GM23338 (cell line): ENCODE measurements at regions not wholly inside any gene's neighbourhood (a gene's known extent, or its start where the extent isn't known, plus 50 kb on each side); places are given as distances from the start of the nearest gene placed in this dataset.

Experiments
- ATAC-seq: fragments of 200-7000 bp; cut with Tn5 transposase; 3 replicates; pipeline ENCODE4 v1.9.1; 2020
- DNase-seq: peaks from one replicate; pipeline ENCODE4 v3.0.0-alpha.2; 2015; ENCODE audit warnings: low spot score
- H2AFZ ChIP-seq: fragments of 200-600 bp; sonication (generic); 2 replicates; pipeline ENCODE4 v1.8.0; 2016; ENCODE audit warnings: antibody characterized with exemption, mild to moderate bottlenecking, moderate library complexity
- H3F3A ChIP-seq: fragments of 200-600 bp; sonication (generic); replicated peaks from 2 replicates; pipeline ENCODE4 v1.8.0; 2017; ENCODE audit warnings: antibody characterized with exemption, mixed run types, low read depth
- H3K27ac ChIP-seq: fragments of 200-600 bp; sonication (generic); 2 replicates; pipeline ENCODE4 v1.6.1; 2016; ENCODE audit warnings: low read depth
- H3K27me3 ChIP-seq: fragments of 200-600 bp; sonication (generic); 2 replicates; pipeline ENCODE4 v1.8.0; 2016; ENCODE audit warnings: mild to moderate bottlenecking, mixed run types, moderate library complexity; ENCODE audit not compliant: insufficient read depth
- H3K36me3 ChIP-seq: fragments of 200-600 bp; sonication (generic); 2 replicates; pipeline ENCODE4 v1.8.0; 2016; ENCODE audit warnings: mild to moderate bottlenecking; ENCODE audit not compliant: insufficient read depth
- H3K4me1 ChIP-seq: fragments of 200-600 bp; sonication (generic); 2 replicates; pipeline ENCODE4 v1.8.0; 2016; ENCODE audit warnings: mild to moderate bottlenecking, moderate library complexity; ENCODE audit not compliant: insufficient read depth
- H3K4me2 ChIP-seq: fragments of 200-600 bp; sonication (generic); 2 replicates; pipeline ENCODE4 v1.7.1; 2017; ENCODE audit warnings: mixed run types
- H3K4me3 ChIP-seq: fragments of 200-600 bp; sonication (generic); 2 replicates; pipeline ENCODE4 v1.6.1; 2016; ENCODE audit warnings: mixed run types
- H3K79me2 ChIP-seq: fragments of 200-600 bp; sonication (generic); replicated peaks from 2 replicates; pipeline ENCODE4 v1.8.0; 2017; ENCODE audit warnings: mild to moderate bottlenecking; ENCODE audit not compliant: insufficient read depth
- H3K9me2 ChIP-seq: fragments of 200-600 bp; sonication (generic); 2 replicates; pipeline ENCODE4 v1.8.0; 2017; ENCODE audit not compliant: insufficient read depth
- H4K20me1 ChIP-seq: fragments of 200-600 bp; sonication (generic); replicated peaks from 2 replicates; pipeline ENCODE4 v1.8.0; 2017; ENCODE audit warnings: mild to moderate bottlenecking; ENCODE audit not compliant: insufficient read depth
- H3K27ac Mint-ChIP-seq: 2 replicates; pipeline ENCODE4 v1.8.0; 2020; ENCODE audit warnings: inconsistent platforms, mild to moderate bottlenecking, moderate library complexity, mixed read lengths
- H3K27me3 Mint-ChIP-seq: 3 replicates; pipeline ENCODE4 v1.8.0; 2022; ENCODE audit warnings: low read depth, mild to moderate bottlenecking, moderate library complexity, mixed read lengths, inconsistent platforms; ENCODE audit not compliant: insufficient read depth, poor library complexity
- H3K36me3 Mint-ChIP-seq: 3 replicates; pipeline ENCODE4 v1.8.0; 2021; ENCODE audit warnings: low read depth, mild to moderate bottlenecking, inconsistent platforms, moderate library complexity, mixed read lengths
- H3K4me1 Mint-ChIP-seq: 3 replicates; pipeline ENCODE4 v1.8.0; 2020; ENCODE audit warnings: mild to moderate bottlenecking, inconsistent platforms, mixed read lengths
- H3K4me3 Mint-ChIP-seq: 3 replicates; pipeline ENCODE4 v1.8.0; 2021; ENCODE audit warnings: moderate library complexity, mild to moderate bottlenecking, inconsistent platforms, mixed read lengths
- H3K9me3 Mint-ChIP-seq: 3 replicates; pipeline ENCODE4 v1.8.0; 2020; ENCODE audit warnings: moderate library complexity, mild to moderate bottlenecking, inconsistent platforms, mixed read lengths
- CREB1 ChIP-seq: fragments of 250-450 bp; sonication (Bioruptor Pico); IDR thresholded peaks from 2 replicates; pipeline ENCODE4 v1.5.0; 2020; ENCODE audit warnings: low read depth, mild to moderate bottlenecking, moderate library complexity
- EZH2 ChIP-seq: fragments of 200-600 bp; sonication (generic); IDR thresholded peaks from one replicate; pipeline ENCODE4 v1.8.0; 2017; ENCODE audit warnings: antibody characterized with exemption, mild to moderate bottlenecking, low read depth; ENCODE audit not compliant: unreplicated experiment
- EZH2phosphoT487 ChIP-seq: fragments of 200-600 bp; sonication (generic); IDR thresholded peaks from one replicate; pipeline ENCODE4 v1.8.1; 2018; ENCODE audit warnings: antibody characterized with exemption; ENCODE audit not compliant: unreplicated experiment
- NANOG ChIP-seq: IDR thresholded peaks from 2 replicates; pipeline ENCODE4 v1.6.1; 2016; ENCODE audit warnings: antibody characterized with exemption, borderline replicate concordance
- POLR2AphosphoS5 ChIP-seq: IDR thresholded peaks from 2 replicates; pipeline ENCODE4 v1.6.1; 2016; ENCODE audit warnings: antibody characterized with exemption, low read depth
- ZNF331 ChIP-seq: fragments of 250-450 bp; sonication (Bioruptor Pico); IDR thresholded peaks from 2 replicates; pipeline ENCODE4 v1.5.0; 2020; ENCODE audit warnings: low read depth, mild to moderate bottlenecking, moderate library complexity
- TF ChIP-seq, protein P1 (sequence below): fragments of 250-450 bp; sonication (Bioruptor Pico); IDR thresholded peaks from 2 replicates; pipeline ENCODE4 v1.5.0; 2020; ENCODE audit warnings: mild to moderate bottlenecking, moderate library complexity

DNA sequence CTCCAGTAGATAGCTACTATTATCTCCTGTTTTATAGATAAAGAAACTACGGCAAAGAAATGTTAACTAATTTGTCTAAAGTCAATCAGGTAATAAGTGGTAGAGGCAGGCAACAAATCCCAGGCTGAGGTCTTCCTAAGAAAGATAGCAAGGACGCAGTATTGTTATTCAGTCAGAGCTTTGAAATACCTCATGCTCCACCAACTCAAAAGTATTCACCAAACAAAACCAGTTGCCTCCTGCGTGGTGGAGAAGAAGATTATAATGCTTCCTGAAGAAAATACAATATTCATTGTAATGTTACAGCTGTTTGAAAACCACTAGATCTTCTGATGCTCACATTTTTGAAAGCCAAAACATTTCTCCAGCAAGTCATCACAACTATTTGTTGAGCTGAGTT, 138.2 kb upstream of the CNTN4 start (continued):
- TF ChIP-seq EZH2phosphoT487 (no peak), EZH2 (no peak)
- TF ChIP-seq, protein P1, sequence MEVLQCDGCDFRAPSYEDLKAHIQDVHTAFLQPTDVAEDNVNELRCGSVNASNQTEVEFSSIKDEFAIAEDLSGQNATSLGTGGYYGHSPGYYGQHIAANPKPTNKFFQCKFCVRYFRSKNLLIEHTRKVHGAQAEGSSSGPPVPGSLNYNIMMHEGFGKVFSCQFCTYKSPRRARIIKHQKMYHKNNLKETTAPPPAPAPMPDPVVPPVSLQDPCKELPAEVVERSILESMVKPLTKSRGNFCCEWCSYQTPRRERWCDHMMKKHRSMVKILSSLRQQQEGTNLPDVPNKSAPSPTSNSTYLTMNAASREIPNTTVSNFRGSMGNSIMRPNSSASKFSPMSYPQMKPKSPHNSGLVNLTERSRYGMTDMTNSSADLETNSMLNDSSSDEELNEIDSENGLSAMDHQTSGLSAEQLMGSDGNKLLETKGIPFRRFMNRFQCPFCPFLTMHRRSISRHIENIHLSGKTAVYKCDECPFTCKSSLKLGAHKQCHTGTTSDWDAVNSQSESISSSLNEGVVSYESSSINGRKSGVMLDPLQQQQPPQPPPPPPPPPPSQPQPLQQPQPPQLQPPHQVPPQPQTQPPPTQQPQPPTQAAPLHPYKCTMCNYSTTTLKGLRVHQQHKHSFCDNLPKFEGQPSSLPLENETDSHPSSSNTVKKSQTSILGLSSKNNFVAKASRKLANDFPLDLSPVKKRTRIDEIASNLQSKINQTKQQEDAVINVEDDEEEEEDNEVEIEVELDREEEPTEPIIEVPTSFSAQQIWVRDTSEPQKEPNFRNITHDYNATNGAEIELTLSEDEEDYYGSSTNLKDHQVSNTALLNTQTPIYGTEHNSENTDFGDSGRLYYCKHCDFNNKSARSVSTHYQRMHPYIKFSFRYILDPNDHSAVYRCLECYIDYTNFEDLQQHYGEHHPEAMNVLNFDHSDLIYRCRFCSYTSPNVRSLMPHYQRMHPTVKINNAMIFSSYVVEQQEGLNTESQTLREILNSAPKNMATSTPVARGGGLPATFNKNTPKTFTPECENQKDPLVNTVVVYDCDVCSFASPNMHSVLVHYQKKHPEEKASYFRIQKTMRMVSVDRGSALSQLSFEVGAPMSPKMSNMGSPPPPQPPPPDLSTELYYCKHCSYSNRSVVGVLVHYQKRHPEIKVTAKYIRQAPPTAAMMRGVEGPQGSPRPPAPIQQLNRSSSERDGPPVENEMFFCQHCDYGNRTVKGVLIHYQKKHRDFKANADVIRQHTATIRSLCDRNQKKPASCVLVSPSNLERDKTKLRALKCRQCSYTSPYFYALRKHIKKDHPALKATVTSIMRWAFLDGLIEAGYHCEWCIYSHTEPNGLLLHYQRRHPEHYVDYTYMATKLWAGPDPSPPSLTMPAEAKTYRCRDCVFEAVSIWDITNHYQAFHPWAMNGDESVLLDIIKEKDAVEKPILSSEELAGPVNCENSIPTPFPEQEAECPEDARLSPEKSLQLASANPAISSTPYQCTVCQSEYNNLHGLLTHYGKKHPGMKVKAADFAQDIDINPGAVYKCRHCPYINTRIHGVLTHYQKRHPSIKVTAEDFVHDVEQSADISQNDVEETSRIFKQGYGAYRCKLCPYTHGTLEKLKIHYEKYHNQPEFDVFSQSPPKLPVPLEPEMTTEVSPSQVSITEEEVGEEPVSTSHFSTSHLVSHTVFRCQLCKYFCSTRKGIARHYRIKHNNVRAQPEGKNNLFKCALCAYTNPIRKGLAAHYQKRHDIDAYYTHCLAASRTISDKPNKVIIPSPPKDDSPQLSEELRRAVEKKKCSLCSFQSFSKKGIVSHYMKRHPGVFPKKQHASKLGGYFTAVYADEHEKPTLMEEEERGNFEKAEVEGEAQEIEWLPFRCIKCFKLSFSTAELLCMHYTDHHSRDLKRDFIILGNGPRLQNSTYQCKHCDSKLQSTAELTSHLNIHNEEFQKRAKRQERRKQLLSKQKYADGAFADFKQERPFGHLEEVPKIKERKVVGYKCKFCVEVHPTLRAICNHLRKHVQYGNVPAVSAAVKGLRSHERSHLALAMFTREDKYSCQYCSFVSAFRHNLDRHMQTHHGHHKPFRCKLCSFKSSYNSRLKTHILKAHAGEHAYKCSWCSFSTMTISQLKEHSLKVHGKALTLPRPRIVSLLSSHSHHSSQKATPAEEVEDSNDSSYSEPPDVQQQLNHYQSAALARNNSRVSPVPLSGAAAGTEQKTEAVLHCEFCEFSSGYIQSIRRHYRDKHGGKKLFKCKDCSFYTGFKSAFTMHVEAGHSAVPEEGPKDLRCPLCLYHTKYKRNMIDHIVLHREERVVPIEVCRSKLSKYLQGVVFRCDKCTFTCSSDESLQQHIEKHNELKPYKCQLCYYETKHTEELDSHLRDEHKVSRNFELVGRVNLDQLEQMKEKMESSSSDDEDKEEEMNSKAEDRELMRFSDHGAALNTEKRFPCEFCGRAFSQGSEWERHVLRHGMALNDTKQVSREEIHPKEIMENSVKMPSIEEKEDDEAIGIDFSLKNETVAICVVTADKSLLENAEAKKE: no peak

DNA sequence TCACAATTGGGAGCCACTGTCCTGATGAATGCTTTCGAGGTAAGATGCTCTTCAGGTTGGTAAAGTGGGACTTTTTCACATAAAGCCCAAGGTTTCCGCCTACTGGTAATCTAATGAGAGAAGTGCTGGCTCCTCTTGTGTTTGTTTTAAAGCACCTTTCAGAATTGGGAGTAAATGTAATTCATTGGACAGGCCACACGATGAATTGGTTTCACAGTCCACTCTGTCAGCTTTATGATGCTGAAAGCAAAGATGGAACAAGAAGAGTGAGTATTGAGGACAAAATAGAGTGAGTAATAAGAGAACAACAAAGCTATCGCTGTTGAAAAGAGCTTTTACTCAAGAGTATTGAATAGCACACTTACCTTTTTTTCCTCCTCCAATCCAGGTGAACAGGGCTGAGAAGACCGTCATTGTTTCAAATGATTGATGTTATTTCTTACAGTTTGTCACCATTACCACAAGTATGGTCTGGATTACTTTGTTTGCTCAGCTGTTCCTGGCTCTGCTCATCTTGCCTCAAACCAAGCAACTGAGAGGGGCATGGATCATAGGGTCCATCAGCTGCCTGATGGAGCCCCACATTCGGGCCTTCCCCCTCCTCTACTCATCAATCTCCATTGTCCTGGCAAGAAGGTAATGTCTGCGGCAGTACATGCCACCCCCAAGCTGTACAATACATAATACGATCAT, 136.1 kb upstream of the CNTN4 start:
- H3K4me3 ChIP-seq: no peak overlapping the region
- no peaks in the 10 kb centered on the region for H3K4me1 Mint-ChIP-seq
- no peaks in the 10 kb centered on the region for H3K4me1 ChIP-seq
- peaks cover 2% of the 10 kb centered on the region for H3K27me3 Mint-ChIP-seq
- no peaks in the 10 kb centered on the region for H3K79me2 ChIP-seq
- H3K4me2 ChIP-seq: no peak overlapping the region
- no peaks in the 10 kb centered on the region for H4K20me1 ChIP-seq
- peak overlapping the region; percentile 80; the same call in 1 of the 2 replicates for H2AFZ ChIP-seq
- 0 out of 2 replicates have a peak, but pooled peaks cover 3% of the 10 kb centered on the region for H3K36me3 ChIP-seq
- DNase-seq: no peak
- H3K9me3 Mint-ChIP-seq: peaks cover 97% of the 10 kb centered on the region
- H3K27ac ChIP-seq: no peak overlapping the region
- TF ChIP-seq ZNF331 (CRISPR knock-in tag): no peak
- TF ChIP-seq EZH2phosphoT487: no peak
- no peak for TF ChIP-seq NANOG
- TF ChIP-seq CREB1 (CRISPR knock-in tag): no peak
- TF ChIP-seq POLR2AphosphoS5: no peak
- no peaks in the 10 kb centered on the region for H3K27me3 ChIP-seq
- H3F3A ChIP-seq: no peaks in the 10 kb centered on the region
- H3K36me3 Mint-ChIP-seq: peaks cover 42% of the 10 kb centered on the region; the same call in 2 of the 3 replicates
- no peak overlapping the region for H3K4me3 Mint-ChIP-seq
- ATAC-seq: no peak
- no peaks in the 10 kb centered on the region; the same call in 1 of the 2 replicates for H3K9me2 ChIP-seq
- H3K27ac Mint-ChIP-seq: no peak overlapping the region
